HG03064 (cell line): ENCODE measurements at regions not wholly inside any gene's neighbourhood (a gene's known extent, or its start where the extent isn't known, plus 50 kb on each side); places are given as distances from the start of the nearest gene placed in this dataset.
"Not testable (repeated sequence)": the region's sequence is repeated elsewhere in the genome, so short reads cannot be mapped to it uniquely, and the experiment has no call there.

Source experiments
- ATAC-seq: cut with Tn5 transposase; IDR thresholded peaks from one replicate; pipeline ENCODE4 v1.9.1; 2021; ENCODE audit warnings: low read depth; ENCODE audit not compliant: unreplicated experiment

- no peak for ATAC-seq
Measured at GRCh38 chr18:27313678-27314077, 128.6 kb upstream of the CHST9 start.

- no peak for ATAC-seq
Measured at GRCh38 chr18:27312853-27313252, 127.7 kb upstream of the CHST9 start.

- no peak for ATAC-seq
Measured at GRCh38 chr18:27312153-27312552, 127.0 kb upstream of the CHST9 start.

DNA sequence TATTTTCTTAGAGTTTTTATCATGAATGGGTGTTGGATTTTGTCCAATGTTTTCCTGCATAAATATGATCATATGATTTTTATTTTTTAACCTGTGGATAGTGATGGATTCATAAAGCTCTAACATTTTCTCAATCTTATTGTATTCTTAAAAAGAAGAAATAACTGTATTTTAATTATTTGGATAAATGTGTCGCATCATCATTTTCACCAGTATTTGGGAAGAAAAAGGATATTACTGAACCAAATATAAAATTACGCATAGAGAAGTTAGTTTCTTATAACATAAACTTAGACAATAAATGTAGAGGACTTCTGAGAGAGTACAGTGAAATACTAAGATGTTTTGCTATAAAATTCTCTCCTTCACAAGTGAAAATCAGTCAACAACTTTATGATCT is 126.0 kb upstream of the CHST9 start:
- no peak for ATAC-seq

DNA sequence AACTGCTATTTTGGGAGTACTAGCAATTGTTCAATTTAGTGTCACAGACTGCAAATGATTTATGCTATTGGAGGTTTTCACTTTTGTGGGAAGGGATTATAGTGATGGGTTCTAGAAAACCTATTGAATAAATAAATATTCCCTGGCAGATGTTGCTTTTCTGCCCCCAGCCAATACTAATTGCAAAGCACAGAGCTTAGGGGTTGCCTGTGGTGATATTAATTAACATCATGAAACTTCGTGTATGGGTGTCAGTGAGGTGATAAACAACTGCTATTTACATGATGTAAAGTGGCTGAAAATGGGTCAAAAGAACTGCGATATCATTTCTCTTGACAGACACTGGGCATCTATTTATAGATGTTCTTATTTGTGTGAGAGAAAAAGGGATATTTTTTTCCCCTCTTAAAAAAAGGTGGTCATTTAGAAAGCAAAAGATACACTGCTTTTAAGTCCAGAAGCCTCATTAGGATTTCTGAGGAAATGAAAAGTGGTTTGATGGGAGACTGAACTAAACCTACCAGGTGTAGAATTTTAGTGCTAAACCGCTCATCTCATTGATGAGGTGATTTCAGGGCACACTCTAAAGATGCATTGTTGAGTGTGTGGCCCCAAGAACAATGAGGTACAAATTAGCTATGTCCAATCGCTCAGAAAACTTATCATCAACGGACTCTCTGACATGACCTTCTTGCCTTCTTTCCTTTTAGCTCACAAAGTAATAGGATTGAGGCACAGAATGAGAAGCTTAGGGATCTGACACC is 116.7 kb upstream of the CHST9 start:
- no peak for ATAC-seq

DNA sequence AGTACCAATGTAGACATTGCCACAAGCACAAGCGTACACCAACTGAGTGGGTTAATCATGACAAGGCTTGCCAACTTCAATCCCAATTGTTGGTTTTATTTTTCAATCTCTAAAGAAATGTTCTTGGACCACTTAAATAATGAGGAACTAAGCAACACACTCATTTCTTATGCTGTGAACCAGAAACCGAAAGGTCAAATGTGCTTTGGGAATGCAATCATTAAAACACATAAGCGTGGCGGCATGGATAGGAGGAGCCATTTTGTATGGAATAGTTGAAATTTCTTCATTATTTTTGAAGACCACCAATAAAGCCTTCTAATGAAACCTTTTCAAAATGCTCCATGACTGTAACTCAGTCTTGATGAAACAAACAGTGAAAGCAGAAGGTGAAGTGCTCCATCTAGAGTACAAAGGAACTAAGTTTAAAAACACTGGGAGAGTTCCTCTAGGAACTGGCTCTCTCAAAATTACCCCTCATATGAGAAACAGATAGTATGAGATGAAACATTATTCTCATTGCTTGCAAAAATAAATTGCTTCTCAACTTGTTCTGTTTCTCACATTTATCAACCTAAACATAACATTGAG is 113.2 kb upstream of the CHST9 start:
- no peak for ATAC-seq

DNA sequence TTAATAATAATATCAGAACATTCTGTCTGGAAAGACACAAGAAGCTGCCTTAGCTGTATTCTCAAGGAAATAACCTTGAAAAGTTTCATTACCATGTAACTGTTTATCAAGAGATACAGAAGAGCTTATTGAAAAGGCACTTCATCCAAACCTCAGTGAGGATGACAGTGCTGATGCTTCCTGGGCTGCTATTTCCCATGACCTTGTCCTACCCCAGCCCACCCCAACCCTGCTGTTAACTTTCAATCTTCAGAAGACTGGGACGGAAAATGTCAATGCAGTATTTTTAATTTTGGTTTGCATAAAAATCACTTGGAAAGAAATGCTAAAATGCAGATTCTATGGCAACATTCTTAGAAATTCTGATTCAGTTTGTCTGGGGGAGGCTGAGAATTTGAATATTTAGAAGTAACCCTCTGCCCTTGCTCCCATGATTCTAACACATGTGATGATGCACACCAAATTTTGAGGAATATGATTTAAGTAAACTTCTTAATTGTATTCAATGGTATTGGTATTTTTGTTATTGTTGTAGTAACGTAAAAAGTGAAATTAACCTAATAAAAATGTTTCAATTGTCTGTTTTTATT is 101.0 kb upstream of the CHST9 start:
- ATAC-seq: not testable (repeated sequence)

DNA sequence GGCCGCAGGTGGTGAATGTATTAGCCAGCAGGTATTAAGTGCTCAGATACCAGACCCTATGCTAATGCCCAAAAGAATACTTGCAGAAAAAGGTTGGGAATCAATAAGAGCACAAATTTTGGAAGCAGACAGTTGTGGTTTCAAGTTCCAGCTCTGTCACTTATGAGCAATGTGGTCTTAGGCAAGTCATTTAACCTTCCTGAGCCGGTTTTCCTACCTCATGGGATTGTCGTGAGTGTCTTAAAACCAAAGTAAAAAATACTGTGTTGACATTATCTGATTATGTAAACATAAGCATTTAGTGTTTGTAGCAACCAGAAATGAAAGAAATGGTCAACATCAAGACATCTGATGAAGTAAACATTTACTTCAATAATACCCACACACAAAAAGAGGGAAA is 93.0 kb upstream of the CHST9 start:
- ATAC-seq: no peak

- no peak for ATAC-seq
Measured at GRCh38 chr18:27277554-27277953, 92.4 kb upstream of the CHST9 start.

- ATAC-seq: no peak
Measured at GRCh38 chr18:27276886-27277285, 91.8 kb upstream of the CHST9 start.

DNA sequence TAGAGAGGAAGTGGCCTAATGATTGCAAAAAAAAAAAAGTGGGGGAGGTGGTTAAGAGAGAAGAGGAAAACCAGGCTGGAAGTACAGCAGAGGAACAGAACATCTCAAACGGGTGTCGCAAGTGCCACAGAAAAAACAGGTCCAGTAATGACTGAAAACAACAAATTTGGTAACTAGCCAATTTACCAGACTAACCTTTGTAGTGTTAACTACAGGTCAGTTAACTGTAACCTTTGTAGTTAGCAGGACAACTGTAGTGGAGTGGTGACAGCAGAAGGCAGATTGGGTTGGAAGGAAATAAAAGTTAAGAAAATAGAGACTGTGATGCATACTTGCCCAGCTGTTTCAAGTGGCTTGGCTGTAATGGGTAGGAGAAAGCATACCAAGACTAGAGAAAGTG is 91.4 kb upstream of the CHST9 start:
- ATAC-seq: no peak

DNA sequence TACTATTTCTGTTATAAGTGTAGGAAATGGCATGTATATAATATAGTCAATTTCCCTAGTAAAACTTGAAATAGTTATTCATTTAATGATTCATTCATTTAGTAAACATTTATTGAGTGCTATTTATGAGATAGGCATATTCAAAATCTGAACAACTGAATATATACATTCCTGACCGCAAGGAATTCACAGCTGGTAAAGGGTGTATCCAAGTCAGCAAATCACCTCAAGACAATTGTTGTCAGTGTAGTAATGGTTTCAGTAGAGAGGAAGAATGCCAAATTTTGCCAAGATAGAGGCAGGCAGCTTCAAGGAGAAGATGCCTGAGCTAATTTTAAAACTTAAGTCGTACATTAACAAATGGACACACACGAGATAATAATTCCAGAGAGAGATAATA is 89.8 kb upstream of the CHST9 start:
- ATAC-seq: no peak

DNA sequence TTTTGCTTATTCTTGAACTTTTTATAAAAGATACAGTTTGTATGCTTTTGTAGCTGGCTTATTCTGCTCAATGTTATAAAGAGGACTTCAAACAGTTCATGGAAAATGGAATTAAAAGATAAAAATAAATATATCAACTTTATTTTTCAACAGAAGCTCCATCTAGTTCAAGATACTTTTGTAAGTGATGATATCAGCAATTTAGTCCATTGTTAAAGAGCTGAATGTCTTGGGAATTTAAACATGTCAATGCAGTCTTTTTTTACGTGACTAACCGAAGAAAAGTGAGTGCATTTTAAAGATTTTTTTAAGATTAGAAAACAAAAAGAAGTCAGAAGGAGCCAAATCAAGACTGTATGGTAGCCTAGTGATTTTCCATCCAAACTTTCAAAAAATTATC is 85.4 kb upstream of the CHST9 start:
- no peak for ATAC-seq

- ATAC-seq: no peak
Measured at GRCh38 chr18:27263369-27263768, 78.3 kb upstream of the CHST9 start.

- no peak for ATAC-seq
Measured at GRCh38 chr18:27261769-27262549, 76.9 kb upstream of the CHST9 start.

- no peak for ATAC-seq
Measured at GRCh38 chr18:27253571-27253970, 68.5 kb upstream of the CHST9 start.

GRCh38 chr18:27250471-27250870 is 65.4 kb upstream of the CHST9 start:
- no peak for ATAC-seq

GRCh38 chr18:27249933-27250332 is 64.8 kb upstream of the CHST9 start:
- ATAC-seq: no peak

DNA sequence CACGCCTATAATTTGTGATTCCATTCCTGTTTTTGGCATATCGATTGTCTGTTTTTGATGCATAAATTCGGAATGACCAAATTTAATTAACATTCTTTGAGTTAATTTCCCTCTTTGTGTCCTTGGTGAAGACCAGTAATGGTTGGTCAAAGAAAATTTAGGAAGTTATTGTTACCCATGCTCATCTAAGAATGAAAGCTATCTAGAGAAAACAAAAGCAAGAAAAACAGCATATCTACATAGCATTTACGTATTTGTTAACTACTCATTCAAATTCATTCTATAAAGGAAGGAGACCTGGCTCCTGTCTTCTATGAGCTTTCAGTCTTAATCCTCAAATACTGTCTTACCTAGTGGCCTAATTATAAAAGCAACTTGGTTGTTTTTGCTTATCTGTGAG is 59.2 kb upstream of the CHST9 start:
- ATAC-seq: no peak

DNA sequence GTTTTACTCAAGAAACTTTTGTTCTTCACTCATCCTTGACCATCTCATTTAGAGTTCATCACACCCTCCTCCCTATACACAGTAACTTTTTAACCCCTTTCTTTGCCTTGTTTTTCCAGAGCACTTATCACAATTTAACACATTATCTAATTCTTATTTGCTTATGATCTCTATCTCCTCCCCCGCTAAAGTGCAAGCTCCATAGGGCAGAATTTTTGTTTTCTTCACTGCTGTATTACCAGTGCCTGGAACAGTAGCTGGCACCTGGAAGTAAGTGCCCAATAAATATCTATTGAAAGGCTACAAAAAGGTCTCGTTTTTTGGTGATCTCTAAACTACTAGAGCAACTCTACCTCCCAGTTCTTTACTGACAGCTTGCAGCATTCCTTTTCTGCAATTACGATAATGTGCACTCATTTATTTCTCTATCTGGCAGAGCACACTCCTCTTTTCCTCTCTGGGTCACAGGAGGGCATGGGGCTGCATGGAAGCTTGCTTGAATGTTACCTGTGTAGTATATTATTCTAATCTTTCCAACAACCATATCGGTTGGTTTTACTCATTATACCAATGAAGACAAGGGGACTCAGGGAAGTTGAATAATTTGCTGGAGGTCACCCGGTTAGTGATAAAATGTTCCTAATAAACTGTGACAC is 57.4 kb upstream of the CHST9 start:
- ATAC-seq: no peak

- ATAC-seq: no peak
Measured at GRCh38 chr18:27240383-27240782, 55.3 kb upstream of the CHST9 start.
